ENCODE measurements at regions not wholly inside any gene's neighbourhood (a gene's known extent, or its start where the extent isn't known, plus 50 kb on each side); places are given as distances from the start of the nearest gene placed in this dataset.

- TF ChIP-seq EZH2 (IDR thresholded peaks at IDR 0.05; ENCODE audit: low read depth, unreplicated experiment) (no peak), ZNF331 (CRISPR knock-in tag; IDR thresholded peaks at IDR 0.05; ENCODE audit: low read depth) (no peak), ZNF462 (CRISPR knock-in tag; IDR thresholded peaks at IDR 0.05) (no peak), ZNF114 (CRISPR knock-in tag; IDR thresholded peaks at IDR 0.05) (no peak), POLR2AphosphoS5 (IDR thresholded peaks at IDR 0.05; ENCODE audit: low read depth) (no peak), JUNB (IDR thresholded peaks at IDR 0.05; ENCODE audit: unreplicated experiment) (no peak), STAT1 (IDR thresholded peaks at IDR 0.05; ENCODE audit: unreplicated experiment) (no peak), CREB1 (CRISPR knock-in tag; IDR thresholded peaks at IDR 0.05; ENCODE audit: low read depth) (no peak)
These were observed 141.0 kb downstream of the ARL4C start (continued) for GRCh38 chr2:234355808-234356365.

DNA sequence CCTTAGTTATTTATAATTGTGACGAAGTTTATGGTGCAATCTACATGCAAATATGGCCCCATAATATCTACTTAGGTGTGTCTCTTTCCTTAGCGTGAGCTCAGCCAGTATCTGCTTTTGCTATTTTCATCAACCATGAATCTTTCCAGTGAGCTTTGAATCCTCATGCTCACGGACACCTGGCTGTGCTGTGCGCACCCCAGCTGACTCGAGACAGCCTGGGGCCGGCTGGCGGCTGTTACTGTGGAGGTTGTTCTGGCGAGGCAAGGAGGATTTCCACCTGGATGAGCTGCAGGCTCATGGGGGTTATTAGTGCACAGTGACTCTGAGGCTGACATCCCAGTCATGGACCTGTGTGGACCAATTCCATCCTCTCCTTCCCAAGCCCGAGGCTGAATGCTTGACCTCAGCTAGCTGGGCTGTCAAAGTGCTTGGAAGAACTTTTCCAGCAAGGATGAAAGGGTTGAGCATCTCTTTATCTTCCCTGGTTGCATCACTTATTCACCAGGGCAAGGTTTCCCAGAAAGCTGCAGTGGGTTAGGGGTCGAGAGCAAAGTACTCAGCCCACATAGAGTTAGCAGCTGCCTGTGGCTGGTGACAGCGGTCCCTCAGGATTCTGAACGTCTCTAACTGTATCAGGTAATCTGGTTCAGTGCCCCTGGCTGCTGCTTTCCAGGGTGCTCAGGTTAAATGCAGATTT, 141.7 kb downstream of the ARL4C start:
- Histone ChIP-seq H3K4me2 (0 out of 2 replicates have a peak overlapping the region, but pooled peaks have one; percentile 28), H2AFZ (peak overlapping the region; percentile 80; the same call in 1 of the 2 replicates), H3K79me2 (replicated peaks; ENCODE audit: insufficient read depth) (no peaks in the 10 kb centered on the region), H3K27ac (ENCODE audit: low read depth) (no peak overlapping the region), H3K27me3 (ENCODE audit: insufficient read depth) (no peaks in the 10 kb centered on the region), H3K4me1 (ENCODE audit: insufficient read depth) (0 out of 2 replicates have a peak, but pooled peaks cover 6% of the 10 kb centered on the region), H3K9me2 (ENCODE audit: insufficient read depth) (no peaks in the 10 kb centered on the region), H3K36me3 (ENCODE audit: insufficient read depth) (0 out of 2 replicates have a peak, but pooled peaks cover 4% of the 10 kb centered on the region), H3K4me3 (no peak overlapping the region), H4K20me1 (replicated peaks; ENCODE audit: insufficient read depth) (no peaks in the 10 kb centered on the region), H3F3A (replicated peaks; ENCODE audit: low read depth) (no peaks in the 10 kb centered on the region)
- Mint-ChIP-seq H3K27ac (no peak overlapping the region), H3K36me3 (ENCODE audit: low read depth) (no peaks in the 10 kb centered on the region), H3K27me3 (ENCODE audit: insufficient read depth, low read depth, poor library complexity) (peaks cover 2% of the 10 kb centered on the region), H3K4me1 (peaks cover 15% of the 10 kb centered on the region; the same call in 2 of the 3 replicates), H3K4me3 (no peak overlapping the region), H3K9me3 (peaks cover 16% of the 10 kb centered on the region)
- ATAC-seq (peak; percentile 94), DNase-seq (ENCODE audit: low spot score) (peak; percentile 43)
- TF ChIP-seq JUNB (IDR thresholded peaks at IDR 0.05; ENCODE audit: unreplicated experiment), result peak; percentile 89
- TF ChIP-seq POLR2AphosphoS5 (IDR thresholded peaks at IDR 0.05; ENCODE audit: low read depth), result no peak
- TF ChIP-seq, protein P1, sequence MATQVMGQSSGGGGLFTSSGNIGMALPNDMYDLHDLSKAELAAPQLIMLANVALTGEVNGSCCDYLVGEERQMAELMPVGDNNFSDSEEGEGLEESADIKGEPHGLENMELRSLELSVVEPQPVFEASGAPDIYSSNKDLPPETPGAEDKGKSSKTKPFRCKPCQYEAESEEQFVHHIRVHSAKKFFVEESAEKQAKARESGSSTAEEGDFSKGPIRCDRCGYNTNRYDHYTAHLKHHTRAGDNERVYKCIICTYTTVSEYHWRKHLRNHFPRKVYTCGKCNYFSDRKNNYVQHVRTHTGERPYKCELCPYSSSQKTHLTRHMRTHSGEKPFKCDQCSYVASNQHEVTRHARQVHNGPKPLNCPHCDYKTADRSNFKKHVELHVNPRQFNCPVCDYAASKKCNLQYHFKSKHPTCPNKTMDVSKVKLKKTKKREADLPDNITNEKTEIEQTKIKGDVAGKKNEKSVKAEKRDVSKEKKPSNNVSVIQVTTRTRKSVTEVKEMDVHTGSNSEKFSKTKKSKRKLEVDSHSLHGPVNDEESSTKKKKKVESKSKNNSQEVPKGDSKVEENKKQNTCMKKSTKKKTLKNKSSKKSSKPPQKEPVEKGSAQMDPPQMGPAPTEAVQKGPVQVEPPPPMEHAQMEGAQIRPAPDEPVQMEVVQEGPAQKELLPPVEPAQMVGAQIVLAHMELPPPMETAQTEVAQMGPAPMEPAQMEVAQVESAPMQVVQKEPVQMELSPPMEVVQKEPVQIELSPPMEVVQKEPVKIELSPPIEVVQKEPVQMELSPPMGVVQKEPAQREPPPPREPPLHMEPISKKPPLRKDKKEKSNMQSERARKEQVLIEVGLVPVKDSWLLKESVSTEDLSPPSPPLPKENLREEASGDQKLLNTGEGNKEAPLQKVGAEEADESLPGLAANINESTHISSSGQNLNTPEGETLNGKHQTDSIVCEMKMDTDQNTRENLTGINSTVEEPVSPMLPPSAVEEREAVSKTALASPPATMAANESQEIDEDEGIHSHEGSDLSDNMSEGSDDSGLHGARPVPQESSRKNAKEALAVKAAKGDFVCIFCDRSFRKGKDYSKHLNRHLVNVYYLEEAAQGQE (IDR thresholded peaks at IDR 0.05; ENCODE audit: unreplicated experiment), result no peak
- no peak for TF ChIP-seq ZNF331 (CRISPR knock-in tag; IDR thresholded peaks at IDR 0.05; ENCODE audit: low read depth)
